ENCODE measurements at regions not wholly inside any gene's neighbourhood (a gene's known extent, or its start where the extent isn't known, plus 50 kb on each side); places are given as distances from the start of the nearest gene placed in this dataset.

DNA sequence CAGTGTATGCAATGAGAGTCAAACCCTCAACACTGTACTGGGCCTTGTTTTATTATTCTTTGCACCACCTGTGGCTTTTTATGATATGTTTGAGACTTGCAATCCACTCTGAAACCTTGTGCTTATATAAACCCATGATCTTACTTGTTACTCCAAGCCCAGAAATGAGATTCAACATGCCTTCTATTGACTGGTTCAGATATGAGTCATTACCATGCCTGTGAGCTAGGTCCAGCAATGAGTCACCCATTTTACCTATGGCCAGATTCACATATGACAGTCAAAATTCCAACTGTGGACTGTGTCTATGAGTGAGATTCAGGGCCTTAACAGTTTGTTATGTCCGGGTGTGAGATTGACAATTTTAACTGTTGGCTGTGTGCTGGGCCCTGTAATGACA, 1846.1 kb downstream of the TP53TG3F start:
- Histone ChIP-seq H2AFZ (ENCODE audit: low read depth, low read length) (no peak overlapping the region), H3K27me3 (ENCODE audit: low read depth, low read length) (no peaks in the 10 kb centered on the region), H3K36me3 (replicated peaks; ENCODE audit: low read depth, low read length) (no peaks in the 10 kb centered on the region), H3K4me2 (ENCODE audit: low read length) (no peak overlapping the region), H3K9ac (ENCODE audit: low read length) (no peak overlapping the region), H4K20me1 (ENCODE audit: insufficient read depth, low read length) (no peaks in the 10 kb centered on the region), H3K27ac (ENCODE audit: low read length) (no peak overlapping the region), H3K4me3 (ENCODE audit: low read length) (no peak overlapping the region), H3K9me3 (ENCODE audit: insufficient read depth, low read length) (no peaks in the 10 kb centered on the region), H3K79me2 (ENCODE audit: low read length) (no peaks in the 10 kb centered on the region), H3K4me1 (ENCODE audit: low read length) (no peaks in the 10 kb centered on the region)
- no peak for TF ChIP-seq CTCF (IDR thresholded peaks at IDR 0.05; ENCODE audit: low read depth, low read length)
- TF ChIP-seq EZH2phosphoT487 (IDR thresholded peaks at IDR 0.05; ENCODE audit: low read depth) = no peak

- no peak overlapping the region for H2AFZ ChIP-seq (ENCODE audit: low read depth, low read length)
- no peak overlapping the region for H3K9ac ChIP-seq (ENCODE audit: low read length)
- H3K4me3 ChIP-seq (ENCODE audit: low read length) = no peak overlapping the region
- H3K27me3 ChIP-seq (ENCODE audit: low read depth, low read length) = no peaks in the 10 kb centered on the region
- no peaks in the 10 kb centered on the region for H3K79me2 ChIP-seq (ENCODE audit: low read length)
- no peaks in the 10 kb centered on the region for H3K36me3 ChIP-seq (replicated peaks; ENCODE audit: low read depth, low read length)
- H3K4me2 ChIP-seq (ENCODE audit: low read length) = no peak overlapping the region
- H4K20me1 ChIP-seq (ENCODE audit: insufficient read depth, low read length) = no peaks in the 10 kb centered on the region
- no peak overlapping the region for H3K27ac ChIP-seq (ENCODE audit: low read length)
- no peaks in the 10 kb centered on the region for H3K4me1 ChIP-seq (ENCODE audit: low read length)
- H3K9me3 ChIP-seq (ENCODE audit: insufficient read depth, low read length) = no peaks in the 10 kb centered on the region
- TF ChIP-seq CTCF (IDR thresholded peaks at IDR 0.05; ENCODE audit: low read depth, low read length) = no peak
Observed at GRCh38 chr16:35306915-35307314, 1847.5 kb downstream of the TP53TG3F start.

DNA sequence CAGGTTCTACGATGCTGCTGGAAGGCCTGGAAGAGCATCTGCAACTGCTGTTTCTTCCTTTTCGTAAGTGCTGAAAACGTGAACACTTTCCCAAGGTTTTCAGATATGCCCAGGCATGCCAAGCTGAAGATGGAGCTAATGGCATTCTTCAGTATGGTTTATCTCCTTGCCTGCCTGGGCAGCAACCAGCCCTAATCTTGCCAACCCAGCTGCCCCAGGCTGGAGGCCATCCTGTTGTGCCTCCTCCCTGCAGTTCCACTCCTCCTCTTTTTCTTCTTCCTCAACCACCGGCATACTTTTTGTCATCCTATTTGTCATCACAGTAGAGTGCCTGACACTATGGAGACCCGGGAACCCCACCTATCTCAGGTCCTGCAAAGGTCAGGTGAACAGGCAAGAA, 1849.3 kb downstream of the TP53TG3F start:
- no peaks in the 10 kb centered on the region for H3K79me2 ChIP-seq (ENCODE audit: low read length)
- H3K36me3 ChIP-seq (replicated peaks; ENCODE audit: low read depth, low read length) = no peaks in the 10 kb centered on the region
- H3K9ac ChIP-seq (ENCODE audit: low read length) = no peak overlapping the region
- H3K4me2 ChIP-seq (ENCODE audit: low read length) = no peak overlapping the region
- H3K4me3 ChIP-seq (ENCODE audit: low read length) = no peak overlapping the region
- H4K20me1 ChIP-seq (ENCODE audit: insufficient read depth, low read length) = no peaks in the 10 kb centered on the region
- no peaks in the 10 kb centered on the region for H3K9me3 ChIP-seq (ENCODE audit: insufficient read depth, low read length)
- TF ChIP-seq EZH2phosphoT487 (IDR thresholded peaks at IDR 0.05; ENCODE audit: low read depth) = no peak
- TF ChIP-seq CTCF (IDR thresholded peaks at IDR 0.05; ENCODE audit: low read depth, low read length) = no peak
- no peak overlapping the region for H2AFZ ChIP-seq (ENCODE audit: low read depth, low read length)
- H3K27me3 ChIP-seq (ENCODE audit: low read depth, low read length) = no peaks in the 10 kb centered on the region
- no peaks in the 10 kb centered on the region for H3K4me1 ChIP-seq (ENCODE audit: low read length)
- H3K27ac ChIP-seq (ENCODE audit: low read length) = no peak overlapping the region

DNA sequence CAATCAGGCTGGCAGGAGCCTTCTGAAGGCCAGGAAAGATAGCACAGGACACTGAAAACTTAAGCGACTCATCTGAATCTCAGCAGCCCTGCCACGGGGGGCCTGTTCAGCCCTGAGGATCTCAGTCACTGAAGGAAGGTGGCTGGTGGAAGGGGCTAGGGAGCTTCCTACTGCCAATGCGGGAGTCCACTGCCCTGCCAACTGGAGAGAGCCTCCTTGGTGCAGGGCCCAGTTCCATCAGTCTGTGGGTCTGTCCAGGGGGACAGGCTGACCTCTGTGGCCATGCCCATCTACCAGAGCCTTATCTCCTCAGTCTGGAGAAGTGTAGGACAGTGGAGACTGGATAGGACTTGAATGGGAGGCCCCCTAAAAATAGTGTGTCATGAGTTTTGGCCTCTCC, 1851.6 kb downstream of the TP53TG3F start:
- no peak overlapping the region for H3K27ac ChIP-seq (ENCODE audit: low read length)
- no peak for TF ChIP-seq CTCF (IDR thresholded peaks at IDR 0.05; ENCODE audit: low read depth, low read length)
- TF ChIP-seq EZH2phosphoT487 (IDR thresholded peaks at IDR 0.05; ENCODE audit: low read depth) = no peak
- H3K27me3 ChIP-seq (ENCODE audit: low read depth, low read length) = no peaks in the 10 kb centered on the region
- no peaks in the 10 kb centered on the region for H4K20me1 ChIP-seq (ENCODE audit: insufficient read depth, low read length)
- H3K36me3 ChIP-seq (replicated peaks; ENCODE audit: low read depth, low read length) = no peaks in the 10 kb centered on the region
- no peaks in the 10 kb centered on the region for H3K9me3 ChIP-seq (ENCODE audit: insufficient read depth, low read length)
- no peak overlapping the region for H3K4me2 ChIP-seq (ENCODE audit: low read length)
- no peaks in the 10 kb centered on the region for H3K79me2 ChIP-seq (ENCODE audit: low read length)
- H2AFZ ChIP-seq (ENCODE audit: low read depth, low read length) = no peak overlapping the region
- no peaks in the 10 kb centered on the region for H3K4me1 ChIP-seq (ENCODE audit: low read length)
- H3K4me3 ChIP-seq (ENCODE audit: low read length) = no peak overlapping the region
- H3K9ac ChIP-seq (ENCODE audit: low read length) = no peak overlapping the region

Data from OCI-LY3 (cell line).